Progenitor cell of endocrine pancreas (in vitro differentiated cells): ENCODE measurements at regions not wholly inside any gene's neighbourhood (a gene's known extent, or its start where the extent isn't known, plus 50 kb on each side); places are given as distances from the start of the nearest gene placed in this dataset.

Source experiments
- DNase-seq: peaks from one replicate; pipeline ENCODE4 v3.0.0; 2021; ENCODE audit warnings: low spot score; ENCODE audit not compliant: unreplicated experiment
- H3K27ac Mint-ChIP-seq: 2 replicates; pipeline ENCODE4 v1.8.0; 2021; ENCODE audit warnings: mild to moderate bottlenecking, moderate library complexity, mixed read lengths
- H3K27me3 Mint-ChIP-seq: 2 replicates; pipeline ENCODE4 v1.8.0; 2021; ENCODE audit warnings: mixed read lengths
- H3K36me3 Mint-ChIP-seq: 2 replicates; pipeline ENCODE4 v1.8.0; 2022; ENCODE audit warnings: mixed read lengths; ENCODE audit not compliant: insufficient read depth
- H3K4me1 Mint-ChIP-seq: 2 replicates; pipeline ENCODE4 v1.8.0; 2021; ENCODE audit warnings: low read depth, mixed read lengths
- H3K4me3 Mint-ChIP-seq: 2 replicates; pipeline ENCODE4 v1.8.0; 2021; ENCODE audit warnings: low read depth, mild to moderate bottlenecking, moderate library complexity, mixed read lengths
- H3K9me3 Mint-ChIP-seq: 2 replicates; pipeline ENCODE4 v1.8.0; 2021; ENCODE audit warnings: low read depth, mixed read lengths
- CTCF ChIP-seq: fragments of 200-600 bp; sonication (generic); IDR thresholded peaks from one replicate; pipeline ENCODE4 v1.5.0; 2021; ENCODE audit warnings: antibody characterized with exemption, mild to moderate bottlenecking; ENCODE audit not compliant: unreplicated experiment

GRCh38 chr13:97121894-97122293 is 100.2 kb upstream of the MBNL2 start:
- H3K27ac Mint-ChIP-seq, result no peak overlapping the region
- no peaks in the 10 kb centered on the region for H3K9me3 Mint-ChIP-seq
- H3K27me3 Mint-ChIP-seq, result no peaks in the 10 kb centered on the region
- peaks cover 31% of the 10 kb centered on the region for H3K4me1 Mint-ChIP-seq
- no peak overlapping the region for H3K4me3 Mint-ChIP-seq
- H3K36me3 Mint-ChIP-seq, result no peaks in the 10 kb centered on the region
- DNase-seq, result no peak
- TF ChIP-seq CTCF, result no peak

GRCh38 chr13:97122381-97122996 is 99.6 kb upstream of the MBNL2 start:
- Mint-ChIP-seq H3K9me3 (no peaks in the 10 kb centered on the region), H3K27ac (no peak overlapping the region), H3K4me3 (no peak overlapping the region), H3K27me3 (no peaks in the 10 kb centered on the region), H3K36me3 (no peaks in the 10 kb centered on the region), H3K4me1 (peaks cover 33% of the 10 kb centered on the region)
- no peak for DNase-seq
- TF ChIP-seq CTCF, result no peak

GRCh38 chr13:97124206-97124605 is 97.9 kb upstream of the MBNL2 start:
- no peak for DNase-seq
- H3K36me3 Mint-ChIP-seq, result no peaks in the 10 kb centered on the region
- no peak for TF ChIP-seq CTCF
- H3K4me3 Mint-ChIP-seq, result no peak overlapping the region
- H3K9me3 Mint-ChIP-seq, result no peaks in the 10 kb centered on the region
- H3K4me1 Mint-ChIP-seq, result peaks cover 35% of the 10 kb centered on the region
- H3K27me3 Mint-ChIP-seq, result no peaks in the 10 kb centered on the region
- H3K27ac Mint-ChIP-seq, result no peak overlapping the region

GRCh38 chr13:97124915-97125809 is 97.0 kb upstream of the MBNL2 start:
- H3K27ac Mint-ChIP-seq, result peak overlapping the region; percentile 29
- TF ChIP-seq CTCF, result no peak
- no peaks in the 10 kb centered on the region for H3K9me3 Mint-ChIP-seq
- H3K27me3 Mint-ChIP-seq, result no peaks in the 10 kb centered on the region
- H3K36me3 Mint-ChIP-seq, result no peaks in the 10 kb centered on the region
- H3K4me3 Mint-ChIP-seq, result peak overlapping the region; percentile 4
- peaks cover 35% of the 10 kb centered on the region for H3K4me1 Mint-ChIP-seq
- DNase-seq, result no peak

GRCh38 chr13:97125810-97126738 is 96.1 kb upstream of the MBNL2 start:
- no peak for TF ChIP-seq CTCF
- Mint-ChIP-seq H3K36me3 (no peaks in the 10 kb centered on the region), H3K27me3 (no peaks in the 10 kb centered on the region), H3K27ac (peak overlapping the region; percentile 29), H3K4me1 (peaks cover 35% of the 10 kb centered on the region), H3K9me3 (no peaks in the 10 kb centered on the region), H3K4me3 (peak overlapping the region; percentile 4)
- no peak for DNase-seq
